ENCODE measurements at regions not wholly inside any gene's neighbourhood (a gene's known extent, or its start where the extent isn't known, plus 50 kb on each side); places are given as distances from the start of the nearest gene placed in this dataset.
"Not testable (repeated sequence)": the region's sequence is repeated elsewhere in the genome, so short reads cannot be mapped to it uniquely, and the experiment has no call there.

DNA sequence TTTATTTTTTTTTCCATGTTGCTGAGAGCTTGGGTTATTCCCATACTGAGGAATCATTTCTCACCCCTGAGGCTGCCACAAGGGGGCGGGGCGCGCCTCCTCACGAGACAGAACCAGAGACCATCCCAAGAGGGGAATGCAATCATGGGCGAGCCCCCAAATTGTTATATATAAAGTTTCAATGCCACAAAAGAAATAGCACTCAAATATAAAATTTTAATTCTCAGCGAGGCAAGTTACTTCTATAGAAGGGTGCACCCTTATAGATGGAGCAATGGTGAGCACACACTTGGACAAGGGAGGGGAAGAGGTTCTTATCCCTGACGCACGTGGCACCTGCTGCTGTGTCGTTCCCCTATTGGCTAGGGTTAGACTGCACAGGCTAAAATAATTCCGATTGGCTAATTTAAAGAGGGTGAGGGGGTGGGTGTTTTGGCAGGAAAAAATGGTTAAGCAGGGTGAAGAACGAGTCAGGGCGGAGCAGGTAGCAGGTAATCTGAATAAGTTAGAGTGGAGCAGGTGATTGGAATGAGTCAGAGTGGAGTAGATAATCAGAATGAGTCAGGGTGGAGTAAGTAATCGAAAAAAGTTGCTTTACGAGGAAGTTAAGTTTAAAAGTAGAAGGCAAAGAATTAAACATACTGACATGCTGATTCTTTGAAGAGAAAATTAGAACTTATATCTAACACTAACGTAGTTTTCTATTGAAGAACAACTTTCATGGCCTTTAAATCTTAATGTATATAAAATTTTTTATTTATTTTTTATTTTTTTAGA is 177.5 kb downstream of the MTCL1 start:
- no peak for DNase-seq (ENCODE audit: low spot score)

DNA sequence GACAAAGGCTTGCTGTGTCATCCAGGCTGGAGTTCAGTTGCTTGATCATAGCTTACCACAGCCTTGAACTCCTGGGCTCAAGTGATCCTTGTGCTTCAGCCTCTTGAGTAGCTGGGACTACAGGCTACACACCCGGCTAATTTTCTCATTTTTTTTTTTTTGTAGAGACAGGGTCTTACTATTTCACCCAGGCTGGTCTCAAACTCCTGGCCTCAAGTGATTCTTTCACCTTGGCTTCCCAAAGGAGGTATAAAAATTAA is 178.0 kb downstream of the MTCL1 start:
- DNase-seq (ENCODE audit: low spot score), result no peak

DNA sequence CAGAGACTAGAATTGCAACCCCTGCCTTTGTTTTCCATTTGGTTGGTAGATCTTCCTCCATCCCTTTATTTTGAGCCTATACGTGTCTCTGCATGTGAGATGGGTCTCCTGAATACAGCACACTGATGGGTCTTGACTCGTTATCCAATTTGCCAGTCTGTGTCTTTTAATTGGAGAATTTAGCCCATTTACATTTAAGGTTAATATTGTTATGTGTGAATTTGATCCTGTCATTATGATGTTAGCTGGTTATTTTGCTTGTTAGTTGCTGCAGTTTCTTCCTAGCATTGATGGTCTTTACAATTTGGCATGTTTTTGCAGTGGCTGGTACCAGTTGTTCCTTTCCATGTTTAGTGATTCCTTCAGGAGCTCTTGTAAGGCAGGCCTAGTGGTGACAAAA is 182.5 kb downstream of the MTCL1 start:
- not testable (repeated sequence) for DNase-seq (ENCODE audit: low spot score)

DNA sequence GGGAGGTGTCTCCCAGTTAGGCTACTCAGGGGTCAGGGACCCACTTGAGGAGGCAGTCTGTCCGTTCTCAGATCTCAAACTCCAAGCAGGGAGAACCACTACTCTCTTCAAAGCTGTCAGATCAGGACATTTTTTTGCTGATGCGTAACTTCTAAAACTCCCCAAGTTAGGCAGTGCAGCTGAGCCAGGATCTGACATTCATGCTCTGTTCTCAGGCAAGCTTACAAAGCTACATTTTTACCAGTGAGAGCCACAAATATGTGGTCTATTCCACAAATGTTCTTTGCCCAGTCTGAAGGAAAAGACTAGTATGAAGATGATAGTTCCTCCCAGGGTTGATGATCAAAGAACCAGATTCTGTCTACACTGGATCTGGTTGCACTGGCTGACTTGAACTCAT is 184.1 kb downstream of the MTCL1 start:
- DNase-seq (ENCODE audit: low spot score), result no peak

DNA sequence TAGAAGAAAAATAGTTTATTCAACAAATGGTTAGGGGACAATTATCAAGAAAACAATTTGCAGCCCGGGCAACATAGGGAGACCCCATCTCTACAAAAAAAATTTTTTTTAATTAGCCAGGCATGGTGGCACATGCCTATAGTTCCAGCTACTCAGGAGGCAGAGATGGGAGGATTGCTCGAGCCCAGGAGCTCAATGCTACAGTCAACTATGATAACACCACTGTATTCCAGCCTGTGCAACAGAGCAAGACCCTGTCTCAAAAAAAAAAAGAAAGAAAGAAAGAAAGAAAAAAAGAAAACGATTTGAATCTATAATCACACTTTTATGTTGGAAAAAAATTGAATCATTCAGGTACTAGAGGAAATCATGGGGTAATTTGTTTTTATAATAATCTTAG is 185.1 kb downstream of the MTCL1 start:
- not testable (repeated sequence) for DNase-seq (ENCODE audit: low spot score)

DNA sequence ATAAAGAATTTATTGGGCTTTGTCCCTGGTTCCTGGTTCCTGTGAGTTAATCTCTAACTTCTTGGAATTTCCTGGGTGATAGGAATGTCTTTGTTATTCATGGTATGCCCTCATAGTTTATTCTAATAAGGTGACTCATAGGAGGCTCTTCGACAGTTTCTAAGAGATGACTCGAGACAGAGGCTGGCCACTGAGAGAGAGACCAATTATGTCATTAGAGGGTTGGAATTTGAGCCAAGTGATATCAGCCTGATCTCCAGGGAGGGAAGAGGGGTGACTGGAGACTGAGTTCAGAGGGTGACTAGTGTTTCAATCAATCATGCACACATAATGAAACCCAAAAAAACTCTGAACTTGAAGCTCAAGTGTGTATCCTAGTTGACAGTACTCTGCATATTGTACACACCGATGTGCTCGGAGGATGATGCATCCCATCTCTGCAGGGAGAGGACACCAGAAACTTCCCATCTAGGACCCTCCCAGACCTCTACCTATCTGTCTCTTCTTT is 185.7 kb downstream of the MTCL1 start:
- no peak for DNase-seq (ENCODE audit: low spot score)

DNA sequence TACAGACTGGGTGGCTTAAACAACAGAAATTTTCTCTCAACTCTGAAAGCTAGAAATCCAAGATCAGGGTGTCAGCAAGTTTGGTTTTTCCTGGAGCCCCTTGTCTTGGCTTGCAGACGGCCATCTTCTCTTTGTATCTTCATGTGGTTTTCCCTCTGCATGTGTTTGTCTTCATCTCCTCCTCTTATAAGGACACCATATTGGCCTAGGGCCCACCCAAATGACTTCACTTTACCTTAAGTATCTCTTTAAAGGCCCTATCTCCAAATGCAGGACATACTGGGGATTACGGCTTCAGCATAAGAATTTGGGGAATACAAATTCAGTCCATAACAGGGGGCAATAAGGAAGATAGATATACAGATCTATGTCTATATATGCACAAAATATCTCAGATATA is 187.9 kb downstream of the MTCL1 start:
- DNase-seq (ENCODE audit: low spot score), result no peak

DNA sequence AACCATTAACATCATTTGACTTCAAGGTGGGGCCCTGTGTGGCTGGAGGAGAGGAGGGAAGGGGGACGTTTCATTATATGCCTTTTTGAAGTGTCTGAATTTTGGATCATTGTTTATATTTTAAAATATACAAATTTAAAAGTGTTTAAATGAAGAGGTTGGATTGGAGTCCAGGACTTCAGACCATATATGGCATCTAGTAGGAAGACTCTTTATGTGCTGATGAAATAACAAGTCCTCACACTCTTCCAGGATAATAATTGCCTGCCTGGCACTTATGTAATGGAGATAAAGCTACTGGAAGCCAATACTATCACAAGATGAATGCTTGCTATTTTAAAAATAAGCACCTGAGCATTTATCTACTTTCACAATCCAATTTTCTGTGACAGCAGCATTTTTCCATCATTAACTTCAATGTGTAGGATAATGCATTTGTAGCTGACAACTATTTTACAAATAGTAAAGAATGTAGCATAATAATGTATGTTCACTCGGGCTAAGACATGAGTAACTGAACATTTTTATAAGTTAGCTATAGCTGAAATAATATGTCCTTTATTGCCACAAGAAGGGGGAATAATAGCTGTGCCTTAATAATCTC is 188.4 kb downstream of the MTCL1 start:
- no peak for DNase-seq (ENCODE audit: low spot score)

DNA sequence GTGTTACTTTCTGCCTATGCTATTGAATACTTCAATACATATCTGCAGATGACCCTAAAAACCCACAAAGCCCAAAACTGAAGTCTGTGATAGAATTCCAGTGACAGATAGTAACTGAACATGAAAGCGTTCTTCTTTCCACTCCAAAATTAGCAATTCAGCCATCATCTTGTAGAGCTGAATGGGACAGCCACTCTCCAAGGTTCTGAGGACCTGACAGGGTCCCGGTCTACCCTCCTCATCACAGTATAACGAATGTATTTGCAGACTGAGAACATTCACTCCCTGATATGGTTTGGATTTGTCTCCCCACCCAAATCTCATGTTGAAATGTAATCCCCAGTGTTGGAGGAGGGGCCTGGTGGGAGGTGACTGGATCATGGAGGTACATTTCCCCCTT is 189.5 kb downstream of the MTCL1 start:
- DNase-seq (ENCODE audit: low spot score), result no peak

DNA sequence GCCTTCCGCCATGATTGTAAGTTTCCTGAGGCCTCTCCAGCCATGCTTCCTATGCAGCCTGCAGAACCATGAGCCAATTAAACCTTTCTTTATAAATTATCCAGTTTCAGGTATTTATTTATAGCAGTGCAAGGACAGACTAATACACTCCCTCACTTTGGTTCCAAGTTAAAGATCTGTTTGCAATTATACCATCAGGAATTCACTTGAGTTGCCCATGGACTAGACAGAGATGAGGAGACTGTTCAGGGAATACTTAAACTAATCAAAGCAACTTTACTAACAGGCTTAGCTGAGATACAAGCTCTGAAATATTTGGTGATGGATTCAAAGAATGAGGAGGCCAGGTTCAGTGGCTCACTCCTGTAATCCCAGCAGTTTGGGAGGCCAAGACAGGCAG is 190.0 kb downstream of the MTCL1 start:
- DNase-seq (ENCODE audit: low spot score), result no peak

DNA sequence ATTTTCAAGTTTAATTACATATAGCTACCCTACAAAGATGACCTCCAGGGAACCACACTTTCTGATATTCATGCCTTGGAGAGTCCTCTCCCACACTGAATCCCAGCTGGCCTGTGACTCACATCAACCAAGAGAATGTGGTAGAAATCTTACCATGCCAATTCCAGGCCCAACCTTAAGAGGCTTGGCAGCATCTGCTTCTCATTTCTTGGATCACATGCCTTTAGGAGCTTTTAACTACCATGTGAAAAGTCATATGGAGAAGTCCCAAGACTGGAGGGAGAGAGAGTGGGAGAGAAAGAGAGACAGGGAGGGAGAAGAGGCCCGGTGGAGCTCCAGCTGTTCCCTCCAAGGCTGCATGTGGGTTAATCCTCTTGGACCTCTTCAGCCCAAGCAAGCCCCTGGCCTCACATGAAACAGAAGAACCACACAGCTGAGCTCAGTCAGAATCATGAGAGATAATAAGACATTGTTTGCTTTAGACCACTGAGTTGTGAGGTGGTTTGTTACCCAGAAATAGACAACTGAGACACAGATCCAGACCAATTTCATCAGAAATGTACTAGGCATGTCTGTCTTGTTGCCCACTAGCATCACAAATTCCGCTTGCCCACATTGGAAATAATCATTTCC is 190.7 kb downstream of the MTCL1 start:
- DNase-seq (ENCODE audit: low spot score), result no peak

DNA sequence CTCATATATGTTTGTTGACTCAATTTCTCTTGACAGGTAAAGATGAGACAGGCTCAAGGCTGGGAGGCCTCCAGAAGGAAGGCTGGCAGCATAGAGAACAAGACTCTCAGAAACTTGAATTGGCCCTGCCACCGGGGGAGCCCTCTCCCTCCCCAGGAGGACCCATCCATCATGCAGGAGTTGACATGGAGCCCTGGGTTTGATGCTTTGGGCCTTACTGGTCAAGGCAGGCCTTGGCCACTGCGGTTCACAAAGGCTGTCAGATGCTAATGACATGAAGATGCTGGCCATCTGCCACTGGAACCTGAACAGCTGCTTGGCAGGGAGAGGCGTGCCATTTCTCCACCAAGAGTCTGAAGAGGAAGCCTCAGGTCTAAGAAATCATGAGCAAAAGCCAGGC is 193.6 kb downstream of the MTCL1 start:
- DNase-seq (ENCODE audit: low spot score), result no peak

DNA sequence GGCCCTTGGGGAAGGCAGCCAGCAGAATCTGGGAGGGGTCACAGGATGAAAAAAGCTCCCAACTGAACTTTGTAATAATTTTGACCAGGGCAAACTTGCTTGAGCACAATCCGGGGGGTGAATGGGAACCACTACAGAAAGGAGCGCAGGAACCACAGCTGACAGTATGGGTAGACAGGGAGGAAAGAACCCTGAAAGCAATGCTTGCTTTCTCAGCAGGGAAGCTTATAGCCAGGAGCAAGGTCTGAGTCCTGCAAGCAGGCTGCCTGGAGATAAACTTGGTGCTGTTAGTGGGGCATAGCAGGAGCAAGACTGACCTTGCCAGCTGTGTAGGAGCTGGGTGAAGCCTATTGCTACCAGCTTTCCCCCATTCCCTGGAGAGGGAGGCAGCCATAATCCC is 195.2 kb downstream of the MTCL1 start:
- no peak for DNase-seq (ENCODE audit: low spot score)

DNA sequence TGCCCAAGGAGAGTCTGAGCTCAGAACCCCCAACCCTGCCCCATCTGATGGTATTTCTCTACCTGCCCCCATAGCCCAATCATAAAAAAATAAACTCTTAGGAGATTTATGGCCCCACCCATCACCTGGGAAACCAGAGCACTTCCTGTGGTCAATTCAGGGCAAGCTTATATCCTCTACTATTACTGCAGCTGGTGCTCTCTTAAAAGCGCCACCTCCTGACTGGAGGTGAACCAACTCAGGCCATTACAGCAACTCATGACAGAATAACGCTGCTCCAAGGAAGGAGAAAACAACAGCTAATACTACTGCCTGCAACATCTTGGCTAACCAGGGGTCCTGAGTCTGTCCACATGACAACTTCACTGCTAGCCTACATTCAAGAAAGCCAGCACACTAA is 195.7 kb downstream of the MTCL1 start:
- no peak for DNase-seq (ENCODE audit: low spot score)

DNA sequence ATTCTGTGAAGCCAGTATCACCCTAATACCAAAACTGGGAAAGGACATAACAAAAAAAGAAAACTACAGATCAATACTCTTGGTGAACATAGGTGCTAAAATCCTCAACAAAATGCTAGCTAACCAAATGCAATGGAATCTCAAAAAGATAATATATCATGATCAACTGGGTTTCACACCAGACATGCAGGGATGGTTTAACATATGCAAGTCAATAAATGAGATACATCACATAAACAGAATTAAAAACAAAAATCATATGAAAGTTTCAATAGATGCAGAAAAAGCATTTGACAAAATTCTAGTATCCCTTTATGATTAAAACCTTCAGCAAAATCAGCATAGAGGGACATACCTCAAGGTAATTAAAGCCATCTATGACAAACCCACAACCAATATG is 198.2 kb upstream of the NDUFV2 start:
- no peak for DNase-seq (ENCODE audit: low spot score)

DNA sequence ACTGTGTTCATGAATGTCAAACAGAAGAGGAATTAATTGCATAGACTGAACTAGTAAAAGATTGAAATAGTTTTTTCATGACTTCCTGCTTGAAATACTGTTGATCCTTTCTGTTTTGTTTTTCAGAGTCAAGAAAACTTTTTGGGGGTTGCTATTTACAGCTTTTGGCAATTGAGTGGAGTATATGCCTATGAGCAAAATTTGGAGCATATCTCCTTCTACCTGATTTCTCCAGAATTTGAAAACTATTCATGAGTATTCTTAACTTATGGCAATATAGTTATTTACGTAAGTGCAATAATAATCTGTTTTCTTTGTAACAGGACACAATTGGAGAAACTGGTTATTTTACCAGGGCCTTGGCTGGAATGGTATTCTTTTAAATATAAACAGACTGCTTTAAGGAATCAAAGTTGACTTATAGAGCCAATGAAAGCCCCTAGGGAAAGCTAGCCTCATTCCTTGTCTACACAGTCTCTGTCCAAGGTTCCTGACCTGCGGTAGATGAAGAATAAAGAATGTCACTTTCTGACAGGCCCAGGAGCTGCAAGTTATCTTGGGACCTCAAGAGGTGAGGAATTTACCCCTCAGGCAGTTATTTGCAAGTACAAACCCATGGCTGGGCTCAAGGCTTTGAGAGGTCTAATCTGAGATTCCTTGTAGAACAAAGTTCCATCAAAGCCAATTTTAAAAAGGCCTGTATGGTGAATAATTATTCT is 193.5 kb upstream of the NDUFV2 start:
- no peak for DNase-seq (ENCODE audit: low spot score)

DNA sequence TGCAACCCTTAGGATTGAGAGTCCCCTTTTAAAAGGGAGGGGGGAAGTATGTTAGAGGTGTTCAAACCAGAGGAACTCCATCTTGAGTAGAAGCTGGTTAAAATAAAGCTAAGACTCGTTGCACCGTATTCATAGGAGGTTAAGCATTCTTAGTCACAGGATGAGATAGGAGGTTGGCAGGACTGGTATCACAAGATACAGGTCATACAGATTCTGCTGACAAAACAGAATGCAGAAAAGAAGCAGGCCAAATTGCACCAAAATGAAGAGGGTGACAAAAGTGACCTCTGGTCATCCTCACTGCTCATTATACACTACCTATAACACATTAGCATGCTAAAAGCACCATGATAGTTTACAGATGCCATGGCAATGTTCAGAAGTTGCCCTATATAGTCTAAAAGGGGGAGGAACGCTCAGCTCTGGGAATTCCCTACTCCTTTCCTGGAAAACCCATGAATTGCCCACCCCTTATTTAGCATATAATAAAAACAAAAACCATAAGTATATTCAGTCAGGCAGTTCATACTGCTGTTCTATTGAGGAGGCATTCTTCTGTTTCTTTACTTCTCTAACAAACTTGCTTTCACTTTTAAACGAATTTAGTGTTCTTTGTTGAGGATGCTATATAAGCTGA is 192.2 kb upstream of the NDUFV2 start:
- no peak for DNase-seq (ENCODE audit: low spot score)

DNA sequence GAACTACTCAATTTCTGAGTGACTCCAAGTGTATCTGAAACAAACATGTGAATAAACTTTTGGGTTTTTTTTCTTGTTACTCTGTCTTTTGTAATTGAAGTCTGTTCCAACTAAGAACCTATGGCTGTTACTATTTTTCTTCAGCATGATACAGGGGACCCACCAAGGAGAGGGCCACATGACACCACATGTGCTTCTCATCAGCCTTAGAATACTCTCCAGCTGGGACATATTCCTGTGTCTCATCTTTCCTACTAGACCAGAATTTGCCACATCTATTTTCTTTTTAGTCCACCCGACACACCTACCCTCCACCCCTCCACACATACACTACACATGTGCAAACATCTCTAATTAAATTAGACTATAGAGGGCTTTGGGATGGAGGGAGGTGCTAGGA is 191.7 kb upstream of the NDUFV2 start:
- no peak for DNase-seq (ENCODE audit: low spot score)

DNA sequence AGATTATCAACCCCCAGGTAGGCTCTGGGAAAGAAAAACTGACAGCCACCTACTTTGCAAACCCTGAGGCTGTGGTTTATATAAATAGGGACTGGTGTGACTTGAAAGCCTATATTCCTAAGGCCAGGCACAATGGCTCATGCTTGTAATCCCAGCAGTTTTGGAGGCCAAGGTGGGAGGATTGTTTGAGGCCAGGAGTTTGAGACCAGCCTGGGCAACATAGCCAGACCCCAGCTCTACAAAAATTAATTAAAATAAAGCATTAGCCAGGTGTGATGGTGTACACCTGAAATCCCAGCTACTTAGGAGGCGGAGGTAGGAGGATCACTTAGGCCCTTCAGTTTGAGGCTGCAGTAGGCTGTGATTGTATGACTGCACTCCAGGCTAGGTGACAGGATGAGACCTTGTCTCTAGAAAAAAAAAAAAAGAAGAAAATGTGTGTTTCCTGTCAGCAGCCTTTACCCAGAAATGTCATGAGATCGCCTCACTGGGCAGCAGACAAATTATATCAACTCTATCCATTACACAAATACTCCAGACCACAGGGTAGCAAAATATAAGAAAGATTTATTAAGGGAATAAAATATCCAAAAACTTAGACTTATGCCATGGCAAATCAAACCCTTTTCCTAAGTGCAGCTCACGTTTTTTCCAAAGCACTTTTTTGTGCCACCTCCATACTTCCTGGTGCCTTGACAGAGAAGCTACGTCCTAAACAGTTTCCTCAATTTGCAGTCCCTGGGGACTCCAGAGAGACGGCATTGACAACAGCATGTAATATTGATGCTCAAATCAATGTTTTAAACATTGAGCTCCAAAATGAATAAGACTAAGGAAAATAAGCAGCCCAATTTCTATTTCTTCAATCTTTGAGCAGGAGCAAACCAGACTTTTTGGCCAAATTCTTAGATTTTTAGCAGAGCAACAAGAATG is 190.8 kb upstream of the NDUFV2 start:
- DNase-seq (ENCODE audit: low spot score), result no peak

DNA sequence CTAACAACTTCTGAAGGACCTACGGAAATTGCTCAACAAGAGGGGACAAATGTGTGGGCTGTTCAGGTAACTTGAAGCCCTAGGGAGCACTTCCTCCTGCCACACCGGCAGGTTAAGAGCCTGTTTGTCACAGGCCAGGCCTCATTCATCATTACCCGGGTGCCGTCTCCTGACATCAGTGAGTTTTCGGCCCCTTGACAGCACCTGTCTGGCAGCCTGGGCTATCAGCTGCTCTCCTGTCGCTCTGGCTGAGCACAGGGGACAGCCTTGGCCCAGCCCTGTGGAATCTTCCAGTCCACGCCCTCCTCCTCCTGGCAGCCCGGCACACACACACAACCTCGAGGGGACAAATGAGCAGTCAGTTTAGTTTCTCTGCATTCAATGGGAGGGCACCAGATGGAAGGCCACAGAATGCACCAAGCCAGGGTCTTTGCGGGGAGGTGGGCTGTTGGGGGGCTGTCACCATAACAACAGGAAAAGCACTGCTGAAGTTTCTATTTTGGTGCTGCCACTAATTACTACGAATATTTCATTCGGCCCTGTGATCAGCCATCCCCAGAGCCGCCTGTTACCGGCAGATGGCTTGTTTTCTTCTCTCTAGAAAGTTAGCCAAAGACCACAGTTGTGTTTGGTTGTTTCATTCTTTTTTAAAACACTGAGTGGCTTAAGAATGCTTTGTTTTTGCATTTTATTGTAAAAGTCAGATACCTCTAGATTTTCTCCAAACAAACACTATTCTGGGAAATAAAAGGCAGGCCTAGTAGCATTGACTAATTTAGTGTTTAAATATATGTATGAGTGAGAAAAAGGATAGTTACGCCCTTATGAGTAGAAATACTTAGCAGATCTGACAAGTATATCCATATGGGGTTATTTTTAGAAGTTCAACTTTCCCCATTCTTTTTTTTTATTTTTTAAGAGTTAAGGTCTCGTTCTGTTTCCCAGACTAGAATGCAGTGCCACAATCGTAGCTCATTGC is 189.9 kb upstream of the NDUFV2 start:
- no peak for DNase-seq (ENCODE audit: low spot score)

Data from ecto neural progenitor cell (in vitro differentiated cells).